ENCODE measurements at regions not wholly inside any gene's neighbourhood (a gene's known extent, or its start where the extent isn't known, plus 50 kb on each side); places are given as distances from the start of the nearest gene placed in this dataset.

- no peak overlapping the region for H3K4me3 ChIP-seq (ENCODE audit: low read length)
- ATAC-seq (no peak), DNase-seq (no peak)
- no peaks in the 10 kb centered on the region for H3K9me3 ChIP-seq (ENCODE audit: low read length)
- H3K27ac ChIP-seq (ENCODE audit: low read length) = no peak overlapping the region
- H3K4me2 ChIP-seq (ENCODE audit: low read length) = no peak overlapping the region
- intact Hi-C loops (cut with micrococcal nuclease) = no loop called here
- no peaks in the 10 kb centered on the region for H3K9me2 ChIP-seq (replicated peaks; ENCODE audit: low read length)
- H4K20me1 ChIP-seq (ENCODE audit: low read length) = no peaks in the 10 kb centered on the region
- no peaks in the 10 kb centered on the region for H3K36me3 ChIP-seq (ENCODE audit: low read depth, low read length)
- ChIA-PET POLR2A (ENCODE audit: unreplicated experiment) (no interaction called here), CTCF (no interaction called here)
- H3F3A ChIP-seq (ENCODE audit: low read length, unreplicated experiment) = no peaks in the 10 kb centered on the region
- H3K9ac ChIP-seq (ENCODE audit: low read length) = no peak overlapping the region
- no peak overlapping the region for H2AFZ ChIP-seq (ENCODE audit: low read length)
- no peaks in the 10 kb centered on the region for H3K79me2 ChIP-seq (ENCODE audit: low read length)
- TF ChIP-seq CTCF (conservative IDR thresholded peaks at IDR 0.05; ENCODE audit: low read depth, low read length) (no peak), EZH2 (IDR thresholded peaks at IDR 0.05; ENCODE audit: low read length, unreplicated experiment) (no peak), EZH2phosphoT487 (IDR thresholded peaks at IDR 0.05; ENCODE audit: borderline replicate concordance, low read length) (no peak)
- H3K4me1 ChIP-seq (ENCODE audit: insufficient read depth, low read length) = no peaks in the 10 kb centered on the region
- no peaks in the 10 kb centered on the region for H3K27me3 ChIP-seq (ENCODE audit: low read length)
- BruUV-seq (replicated peaks) = no TSS peak
Observed at GRCh38 chr13:89468081-89468480, 1796.9 kb downstream of the SLITRK5 start.

- Histone ChIP-seq H3K79me2 (ENCODE audit: low read length) (no peaks in the 10 kb centered on the region), H4K20me1 (ENCODE audit: low read length) (no peaks in the 10 kb centered on the region), H3F3A (ENCODE audit: low read length, unreplicated experiment) (no peaks in the 10 kb centered on the region), H3K9ac (ENCODE audit: low read length) (no peak overlapping the region), H3K4me3 (ENCODE audit: low read length) (no peak overlapping the region), H3K4me1 (ENCODE audit: insufficient read depth, low read length) (no peaks in the 10 kb centered on the region), H3K36me3 (ENCODE audit: low read depth, low read length) (no peaks in the 10 kb centered on the region), H3K27ac (ENCODE audit: low read length) (no peak overlapping the region), H3K4me2 (ENCODE audit: low read length) (no peak overlapping the region), H3K9me2 (replicated peaks; ENCODE audit: low read length) (no peaks in the 10 kb centered on the region), H2AFZ (ENCODE audit: low read length) (no peak overlapping the region), H3K27me3 (ENCODE audit: low read length) (no peaks in the 10 kb centered on the region), H3K9me3 (ENCODE audit: low read length) (no peaks in the 10 kb centered on the region)
- TF ChIP-seq EZH2 (IDR thresholded peaks at IDR 0.05; ENCODE audit: low read length, unreplicated experiment) (no peak), CTCF (conservative IDR thresholded peaks at IDR 0.05; ENCODE audit: low read depth, low read length) (no peak), EZH2phosphoT487 (IDR thresholded peaks at IDR 0.05; ENCODE audit: borderline replicate concordance, low read length) (no peak)
- ChIA-PET CTCF (no interaction called here), POLR2A (ENCODE audit: unreplicated experiment) (no interaction called here)
- no peak for DNase-seq
- ATAC-seq = no peak
- no TSS peak for BruUV-seq (replicated peaks)
- intact Hi-C loops (cut with micrococcal nuclease) = no loop called here
Observed at GRCh38 chr13:89470901-89471300, 1799.7 kb downstream of the SLITRK5 start.

GRCh38 chr13:89474432-89474831 lies 1803.3 kb downstream of the SLITRK5 start:
- TF ChIP-seq CTCF (conservative IDR thresholded peaks at IDR 0.05; ENCODE audit: low read depth, low read length) (no peak), EZH2 (IDR thresholded peaks at IDR 0.05; ENCODE audit: low read length, unreplicated experiment) (no peak), EZH2phosphoT487 (IDR thresholded peaks at IDR 0.05; ENCODE audit: borderline replicate concordance, low read length) (no peak)
- H3K9me3 ChIP-seq (ENCODE audit: low read length) = no peaks in the 10 kb centered on the region
- intact Hi-C loops (cut with micrococcal nuclease) = no loop called here
- DNase-seq (no peak), ATAC-seq (no peak)
- no TSS peak for BruUV-seq (replicated peaks)
- no peak overlapping the region for H3K27ac ChIP-seq (ENCODE audit: low read length)
- ChIA-PET POLR2A (ENCODE audit: unreplicated experiment) (no interaction called here), CTCF (no interaction called here)
- H3K4me2 ChIP-seq (ENCODE audit: low read length) = no peak overlapping the region
- H3F3A ChIP-seq (ENCODE audit: low read length, unreplicated experiment) = no peaks in the 10 kb centered on the region
- no peaks in the 10 kb centered on the region for H4K20me1 ChIP-seq (ENCODE audit: low read length)
- H3K79me2 ChIP-seq (ENCODE audit: low read length) = no peaks in the 10 kb centered on the region
- H2AFZ ChIP-seq (ENCODE audit: low read length) = no peak overlapping the region
- no peak overlapping the region for H3K9ac ChIP-seq (ENCODE audit: low read length)
- H3K4me3 ChIP-seq (ENCODE audit: low read length) = no peak overlapping the region
- no peaks in the 10 kb centered on the region for H3K9me2 ChIP-seq (replicated peaks; ENCODE audit: low read length)
- H3K36me3 ChIP-seq (ENCODE audit: low read depth, low read length) = no peaks in the 10 kb centered on the region
- no peaks in the 10 kb centered on the region for H3K27me3 ChIP-seq (ENCODE audit: low read length)
- H3K4me1 ChIP-seq (ENCODE audit: insufficient read depth, low read length) = no peaks in the 10 kb centered on the region
